B cell (primary cell): ENCODE measurements at regions not wholly inside any gene's neighbourhood (a gene's known extent, or its start where the extent isn't known, plus 50 kb on each side); places are given as distances from the start of the nearest gene placed in this dataset.

ENCODE experiments used
- CTCF ChIP-seq: fragments of 200-600 bp; IDR thresholded peaks from one replicate; pipeline ENCODE4 v1.8.0; 2022; ENCODE audit warnings: antibody characterized with exemption, mild to moderate bottlenecking
- EZH2 ChIP-seq: IDR thresholded peaks from 2 replicates; pipeline ENCODE4 v1.6.1; 2012; ENCODE audit warnings: borderline replicate concordance, low read depth, mild to moderate bottlenecking, moderate library complexity, low read length; ENCODE audit not compliant: insufficient read depth, poor library complexity, severe bottlenecking

GRCh38 chr7:69147631-69148030 lies 450.6 kb upstream of the AUTS2 start:
- no peak for TF ChIP-seq CTCF
- no peak for TF ChIP-seq EZH2
